G401.6 (cell line): ENCODE measurements at regions not wholly inside any gene's neighbourhood (a gene's known extent, or its start where the extent isn't known, plus 50 kb on each side); places are given as distances from the start of the nearest gene placed in this dataset.

Source experiments
- FAIRE-seq: peaks from 2 replicates; lab custom pipeline; 2012; peaks lifted over from hg19 to GRCh38; lab: Jason Lieb, UNC

GRCh38 chr10:88060762-88061161, 197.3 kb downstream of the PTEN start:
- no peak for FAIRE-seq

- FAIRE-seq = no peak
These were observed 199.0 kb downstream of the PTEN start for GRCh38 chr10:88062385-88062784.

GRCh38 chr10:88062798-88063472, 199.5 kb downstream of the PTEN start:
- no peak for FAIRE-seq

- FAIRE-seq = no peak
These were observed 200.6 kb downstream of the PTEN start for GRCh38 chr10:88063861-88064557.

GRCh38 chr10:88064608-88065382, 201.4 kb downstream of the PTEN start:
- FAIRE-seq = no peak

GRCh38 chr10:88065383-88066049, 202.1 kb downstream of the PTEN start:
- no peak for FAIRE-seq

GRCh38 chr10:88066319-88066718, 202.9 kb downstream of the PTEN start:
- no peak for FAIRE-seq

- FAIRE-seq = no peak
These were observed 203.5 kb downstream of the PTEN start for GRCh38 chr10:88066876-88067275.

- no peak for FAIRE-seq
These were observed 204.3 kb downstream of the PTEN start for GRCh38 chr10:88067737-88068136.

- no peak for FAIRE-seq
These were observed 205.9 kb downstream of the PTEN start for GRCh38 chr10:88069338-88069737.

- no peak for FAIRE-seq
These were observed 206.9 kb downstream of the PTEN start for GRCh38 chr10:88070080-88070880.

- FAIRE-seq = no peak
These were observed 208.5 kb downstream of the PTEN start for GRCh38 chr10:88071879-88072278.

GRCh38 chr10:88073682-88074081, 210.3 kb downstream of the PTEN start:
- no peak for FAIRE-seq

GRCh38 chr10:88074971-88075370, 211.5 kb downstream of the PTEN start:
- no peak for FAIRE-seq

GRCh38 chr10:88076027-88076880, 212.8 kb downstream of the PTEN start:
- FAIRE-seq = no peak

GRCh38 chr10:88077977-88078376, 214.6 kb downstream of the PTEN start:
- FAIRE-seq = no peak

- no peak for FAIRE-seq
These were observed 216.8 kb downstream of the PTEN start for GRCh38 chr10:88080213-88080612.

GRCh38 chr10:88081457-88082054, 218.1 kb downstream of the PTEN start:
- FAIRE-seq = no peak

GRCh38 chr10:88082391-88082790, 219.0 kb downstream of the PTEN start:
- FAIRE-seq = no peak

GRCh38 chr10:88082806-88083596, 219.6 kb downstream of the PTEN start:
- no peak for FAIRE-seq
